ENCODE measurements at regions not wholly inside any gene's neighbourhood (a gene's known extent, or its start where the extent isn't known, plus 50 kb on each side); places are given as distances from the start of the nearest gene placed in this dataset.

GRCh38 chr2:51718881-51719280 is 686.9 kb upstream of the NRXN1 start:
- Histone ChIP-seq H3K4me3 (ENCODE audit: low read length) (no peak overlapping the region), H3K27me3 (ENCODE audit: insufficient read depth, low read length) (no peaks in the 10 kb centered on the region), H3K27ac (ENCODE audit: low read depth, low read length) (no peak overlapping the region), H3K9me3 (ENCODE audit: insufficient read depth, low read depth, low read length) (no peaks in the 10 kb centered on the region), H3K4me1 (ENCODE audit: insufficient read depth, low read length) (no peaks in the 10 kb centered on the region), H3K9ac (ENCODE audit: low read depth, low read length) (no peak overlapping the region), H3K36me3 (ENCODE audit: insufficient read depth, low read length) (no peaks in the 10 kb centered on the region)

DNA sequence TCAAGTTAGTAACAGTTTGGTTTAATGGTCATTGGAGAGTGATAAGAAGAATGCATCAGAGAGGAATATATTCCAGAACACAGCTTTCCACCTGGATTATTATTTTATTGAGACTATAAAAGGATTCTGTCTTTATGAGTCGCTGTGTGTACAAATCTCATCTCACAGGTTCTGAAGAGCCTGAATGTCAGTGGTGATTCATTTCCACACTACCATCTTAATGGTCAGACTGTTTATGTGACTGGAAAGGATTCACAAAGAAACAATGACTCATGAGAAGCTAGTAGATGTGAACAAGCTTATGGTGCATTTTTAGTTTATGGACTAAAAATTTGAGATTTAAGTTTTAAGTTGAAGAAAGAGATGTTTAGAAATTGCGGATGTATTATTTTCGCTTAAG is 685.4 kb upstream of the NRXN1 start:
- WGBS, result 88% methylated on average over 2 of the region's 3 CpGs
- H3K27me3 ChIP-seq (ENCODE audit: insufficient read depth, low read length), result no peaks in the 10 kb centered on the region
- no peak overlapping the region for H3K4me3 ChIP-seq (ENCODE audit: low read length)
- no peak overlapping the region for H3K27ac ChIP-seq (ENCODE audit: low read depth, low read length)
- H3K9me3 ChIP-seq (ENCODE audit: insufficient read depth, low read depth, low read length), result peaks cover 5% of the 10 kb centered on the region; the same call in 1 of the 2 replicates
- no peaks in the 10 kb centered on the region for H3K4me1 ChIP-seq (ENCODE audit: insufficient read depth, low read length)
- H3K9ac ChIP-seq (ENCODE audit: low read depth, low read length), result no peak overlapping the region
- no peaks in the 10 kb centered on the region for H3K36me3 ChIP-seq (ENCODE audit: insufficient read depth, low read length)

DNA sequence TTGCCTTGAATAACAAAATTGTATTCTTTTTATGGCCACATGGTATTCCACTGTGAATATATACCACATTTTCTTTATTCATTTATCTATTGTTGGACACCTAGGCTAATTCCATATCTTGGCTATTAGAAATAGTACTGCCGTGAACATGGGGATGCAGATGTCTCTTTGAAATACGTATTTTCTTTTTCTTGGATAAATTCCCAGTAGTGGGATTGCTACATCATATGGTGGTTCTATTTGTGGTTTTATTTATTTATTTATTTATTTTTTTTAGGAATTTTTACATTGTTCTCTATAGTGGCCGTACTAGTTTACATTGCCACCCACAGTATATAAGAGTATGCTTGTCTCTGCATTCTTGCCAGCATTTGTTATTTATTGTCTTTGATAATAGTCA is 679.8 kb upstream of the NRXN1 start:
- WGBS, result 93% methylated on average over 2 of the region's 3 CpGs
- no peaks in the 10 kb centered on the region for H3K36me3 ChIP-seq (ENCODE audit: insufficient read depth, low read length)

GRCh38 chr2:51710222-51710621 is 678.3 kb upstream of the NRXN1 start:
- 41% methylated on average over 3 of the region's 3 CpGs for WGBS
- H3K4me1 ChIP-seq (ENCODE audit: insufficient read depth, low read length), result no peaks in the 10 kb centered on the region
- no peaks in the 10 kb centered on the region for H3K27me3 ChIP-seq (ENCODE audit: insufficient read depth, low read length)
- no peak overlapping the region for H3K4me3 ChIP-seq (ENCODE audit: low read length)
- H3K27ac ChIP-seq (ENCODE audit: low read depth, low read length), result no peak overlapping the region
- peaks cover 5% of the 10 kb centered on the region; the same call in 1 of the 2 replicates for H3K9me3 ChIP-seq (ENCODE audit: insufficient read depth, low read depth, low read length)
- no peak overlapping the region for H3K9ac ChIP-seq (ENCODE audit: low read depth, low read length)
- no peaks in the 10 kb centered on the region for H3K36me3 ChIP-seq (ENCODE audit: insufficient read depth, low read length)

More for the DNA sequence above, 679.8 kb upstream of the NRXN1 start:
- Histone ChIP-seq H3K9ac (ENCODE audit: low read depth, low read length) (no peak overlapping the region), H3K9me3 (ENCODE audit: insufficient read depth, low read depth, low read length) (peaks cover 5% of the 10 kb centered on the region; the same call in 1 of the 2 replicates), H3K27me3 (ENCODE audit: insufficient read depth, low read length) (no peaks in the 10 kb centered on the region), H3K4me1 (ENCODE audit: insufficient read depth, low read length) (no peaks in the 10 kb centered on the region), H3K27ac (ENCODE audit: low read depth, low read length) (no peak overlapping the region), H3K4me3 (ENCODE audit: low read length) (no peak overlapping the region)

- Histone ChIP-seq H3K9me3 (ENCODE audit: insufficient read depth, low read depth, low read length) (no peaks in the 10 kb centered on the region), H3K4me1 (ENCODE audit: insufficient read depth, low read length) (no peaks in the 10 kb centered on the region), H3K27ac (ENCODE audit: low read depth, low read length) (no peak overlapping the region), H3K4me3 (ENCODE audit: low read length) (no peak overlapping the region), H3K27me3 (ENCODE audit: insufficient read depth, low read length) (no peaks in the 10 kb centered on the region), H3K36me3 (ENCODE audit: insufficient read depth, low read length) (no peaks in the 10 kb centered on the region), H3K9ac (ENCODE audit: low read depth, low read length) (no peak overlapping the region)
- WGBS, result 98% methylated on average over 3 of the region's 3 CpGs
These were observed 675.7 kb upstream of the NRXN1 start for GRCh38 chr2:51707625-51708024.

DNA sequence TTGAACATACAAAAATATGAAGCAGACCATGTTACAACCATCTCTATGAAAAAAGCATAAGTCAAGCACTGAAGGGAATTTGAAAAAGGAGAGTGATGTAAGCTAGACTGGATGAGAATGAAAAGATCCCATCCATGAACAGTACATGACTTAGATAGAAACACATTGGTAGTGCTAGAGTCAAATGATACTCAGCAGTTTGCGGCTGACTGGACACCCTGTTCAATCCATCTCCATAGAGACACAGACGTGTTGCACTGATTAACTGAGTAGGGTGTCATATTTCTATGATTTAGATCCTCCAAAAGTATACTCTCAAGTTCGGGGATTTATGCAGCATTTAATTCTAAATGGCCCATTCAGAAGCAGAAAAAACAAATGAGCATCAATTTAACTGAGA is 674.3 kb upstream of the NRXN1 start:
- Histone ChIP-seq H3K9ac (ENCODE audit: low read depth, low read length) (no peak overlapping the region), H3K9me3 (ENCODE audit: insufficient read depth, low read depth, low read length) (no peaks in the 10 kb centered on the region), H3K27me3 (ENCODE audit: insufficient read depth, low read length) (no peaks in the 10 kb centered on the region), H3K4me3 (ENCODE audit: low read length) (no peak overlapping the region), H3K36me3 (ENCODE audit: insufficient read depth, low read length) (no peaks in the 10 kb centered on the region), H3K4me1 (ENCODE audit: insufficient read depth, low read length) (no peaks in the 10 kb centered on the region), H3K27ac (ENCODE audit: low read depth, low read length) (no peak overlapping the region)
- WGBS, result 98% methylated on average over 3 of the region's 3 CpGs

DNA sequence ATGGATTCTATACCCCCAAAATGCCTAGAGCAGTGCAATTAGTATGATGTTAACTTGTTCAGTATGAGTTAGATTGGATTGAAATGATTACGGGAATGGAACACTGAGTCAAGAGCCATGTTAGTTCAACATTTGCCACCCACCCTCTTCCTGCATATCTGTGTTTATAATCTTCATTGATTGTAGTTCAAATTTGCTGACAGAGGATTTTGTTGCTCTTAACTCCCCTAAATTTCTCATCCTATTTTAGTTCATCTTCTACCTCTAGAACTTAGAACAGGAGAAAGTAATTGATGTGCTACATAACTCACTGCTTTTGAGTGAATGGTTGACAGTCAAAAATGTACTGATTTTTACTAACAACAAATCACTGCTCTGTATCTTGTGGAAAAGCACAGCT is 673.5 kb upstream of the NRXN1 start:
- 100% methylated on average over 1 of the region's 1 CpG for WGBS
- Histone ChIP-seq H3K36me3 (ENCODE audit: insufficient read depth, low read length) (no peaks in the 10 kb centered on the region), H3K27ac (ENCODE audit: low read depth, low read length) (no peak overlapping the region), H3K4me3 (ENCODE audit: low read length) (no peak overlapping the region), H3K4me1 (ENCODE audit: insufficient read depth, low read length) (no peaks in the 10 kb centered on the region), H3K9ac (ENCODE audit: low read depth, low read length) (no peak overlapping the region), H3K27me3 (ENCODE audit: insufficient read depth, low read length) (no peaks in the 10 kb centered on the region), H3K9me3 (ENCODE audit: insufficient read depth, low read depth, low read length) (no peaks in the 10 kb centered on the region)

DNA sequence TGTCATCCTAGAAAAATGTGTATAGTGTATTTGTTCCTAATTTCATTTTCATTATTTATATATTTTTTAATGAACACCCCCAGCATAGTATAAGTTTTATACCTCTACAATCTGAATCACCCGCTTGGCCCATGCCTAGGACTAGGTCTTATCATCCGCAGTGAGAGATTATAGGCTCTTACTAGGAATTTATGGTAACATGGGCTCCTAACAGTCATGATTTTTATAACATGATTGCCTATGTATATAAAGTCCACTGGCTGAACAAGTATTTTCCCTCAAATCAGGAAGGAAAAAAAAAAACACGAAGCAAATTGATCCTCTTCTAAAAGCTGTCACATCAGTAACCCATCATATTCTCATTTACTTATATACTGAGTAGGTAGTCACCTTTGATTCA is 666.1 kb upstream of the NRXN1 start:
- Histone ChIP-seq H3K4me3 (ENCODE audit: low read length) (no peak overlapping the region), H3K4me1 (ENCODE audit: insufficient read depth, low read length) (no peaks in the 10 kb centered on the region), H3K27me3 (ENCODE audit: insufficient read depth, low read length) (no peaks in the 10 kb centered on the region), H3K27ac (ENCODE audit: low read depth, low read length) (no peak overlapping the region), H3K9me3 (ENCODE audit: insufficient read depth, low read depth, low read length) (no peaks in the 10 kb centered on the region), H3K9ac (ENCODE audit: low read depth, low read length) (no peak overlapping the region), H3K36me3 (ENCODE audit: insufficient read depth, low read length) (no peaks in the 10 kb centered on the region)
- WGBS, result 91% methylated on average over 2 of the region's 3 CpGs

DNA sequence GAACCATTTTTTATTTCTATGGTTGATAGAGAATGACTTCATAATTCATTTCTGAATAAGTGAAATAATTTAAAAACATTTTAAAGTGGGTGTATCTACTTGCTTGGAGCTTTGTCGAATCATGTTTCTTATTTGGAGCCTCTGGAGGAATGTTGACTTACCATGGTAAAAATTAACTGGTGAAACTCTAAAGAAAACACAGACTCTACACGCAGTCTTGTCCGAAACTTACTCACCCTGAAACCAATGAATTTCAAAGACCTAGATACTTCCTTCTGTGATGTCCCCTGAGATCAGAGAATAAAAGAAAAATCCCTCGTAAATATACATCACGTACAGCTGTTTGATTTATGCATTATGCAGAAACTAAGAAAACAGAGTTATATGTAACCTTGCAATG is 665.2 kb upstream of the NRXN1 start:
- Histone ChIP-seq H3K9ac (ENCODE audit: low read depth, low read length) (no peak overlapping the region), H3K4me3 (ENCODE audit: low read length) (no peak overlapping the region), H3K4me1 (ENCODE audit: insufficient read depth, low read length) (no peaks in the 10 kb centered on the region), H3K9me3 (ENCODE audit: insufficient read depth, low read depth, low read length) (no peaks in the 10 kb centered on the region), H3K36me3 (ENCODE audit: insufficient read depth, low read length) (no peaks in the 10 kb centered on the region), H3K27me3 (ENCODE audit: insufficient read depth, low read length) (no peaks in the 10 kb centered on the region), H3K27ac (ENCODE audit: low read depth, low read length) (no peak overlapping the region)
- WGBS, result 97% methylated on average over 5 of the region's 5 CpGs

- no peak overlapping the region for H3K4me3 ChIP-seq (ENCODE audit: low read length)
- no peaks in the 10 kb centered on the region for H3K27me3 ChIP-seq (ENCODE audit: insufficient read depth, low read length)
- WGBS, result no CpG with 5 or more reads among the region's 1 CpG
- no peak overlapping the region for H3K9ac ChIP-seq (ENCODE audit: low read depth, low read length)
- H3K36me3 ChIP-seq (ENCODE audit: insufficient read depth, low read length), result no peaks in the 10 kb centered on the region
- H3K27ac ChIP-seq (ENCODE audit: low read depth, low read length), result no peak overlapping the region
- H3K9me3 ChIP-seq (ENCODE audit: insufficient read depth, low read depth, low read length), result no peaks in the 10 kb centered on the region
- no peaks in the 10 kb centered on the region for H3K4me1 ChIP-seq (ENCODE audit: insufficient read depth, low read length)
These were observed 663.6 kb upstream of the NRXN1 start for GRCh38 chr2:51695531-51695930.

GRCh38 chr2:51693640-51694039 is 661.7 kb upstream of the NRXN1 start:
- H3K36me3 ChIP-seq (ENCODE audit: insufficient read depth, low read length), result no peaks in the 10 kb centered on the region
- H3K9me3 ChIP-seq (ENCODE audit: insufficient read depth, low read depth, low read length), result no peaks in the 10 kb centered on the region
- no peaks in the 10 kb centered on the region for H3K4me1 ChIP-seq (ENCODE audit: insufficient read depth, low read length)
- H3K27ac ChIP-seq (ENCODE audit: low read depth, low read length), result no peak overlapping the region
- H3K4me3 ChIP-seq (ENCODE audit: low read length), result no peak overlapping the region
- H3K27me3 ChIP-seq (ENCODE audit: insufficient read depth, low read length), result no peaks in the 10 kb centered on the region
- 100% methylated on average over 1 of the region's 1 CpG for WGBS
- H3K9ac ChIP-seq (ENCODE audit: low read depth, low read length), result no peak overlapping the region

DNA sequence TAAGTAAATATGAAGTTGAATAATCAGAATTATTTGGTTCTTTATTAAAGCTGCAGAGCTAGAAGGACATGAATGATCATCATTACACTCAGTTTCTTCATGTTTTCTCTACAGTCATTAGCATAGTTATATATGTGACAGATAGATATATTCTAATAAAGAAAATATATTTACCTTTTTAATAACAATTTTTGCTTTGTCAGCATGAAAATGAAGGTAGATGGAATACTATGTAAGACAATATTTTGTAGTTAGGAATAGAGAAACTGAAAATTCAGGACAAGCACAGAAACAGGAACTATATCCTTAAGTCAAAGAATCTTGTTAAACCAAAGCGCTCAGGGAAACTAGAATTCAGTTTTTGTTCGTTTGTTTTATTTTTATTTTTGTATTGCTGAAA is 649.9 kb upstream of the NRXN1 start:
- H3K4me3 ChIP-seq (ENCODE audit: low read length), result no peak overlapping the region
- WGBS, result 93% methylated on average over 2 of the region's 2 CpGs
- H3K36me3 ChIP-seq (ENCODE audit: insufficient read depth, low read length), result no peaks in the 10 kb centered on the region
- no peak overlapping the region for H3K9ac ChIP-seq (ENCODE audit: low read depth, low read length)
- H3K4me1 ChIP-seq (ENCODE audit: insufficient read depth, low read length), result peaks cover 7% of the 10 kb centered on the region; the same call in 1 of the 2 replicates
- no peak overlapping the region for H3K27ac ChIP-seq (ENCODE audit: low read depth, low read length)
- H3K27me3 ChIP-seq (ENCODE audit: insufficient read depth, low read length), result no peaks in the 10 kb centered on the region
- H3K9me3 ChIP-seq (ENCODE audit: insufficient read depth, low read depth, low read length), result peaks cover 5% of the 10 kb centered on the region; the same call in 1 of the 2 replicates
